ENCODE measurements at regions not wholly inside any gene's neighbourhood (a gene's known extent, or its start where the extent isn't known, plus 50 kb on each side); places are given as distances from the start of the nearest gene placed in this dataset.

DNA sequence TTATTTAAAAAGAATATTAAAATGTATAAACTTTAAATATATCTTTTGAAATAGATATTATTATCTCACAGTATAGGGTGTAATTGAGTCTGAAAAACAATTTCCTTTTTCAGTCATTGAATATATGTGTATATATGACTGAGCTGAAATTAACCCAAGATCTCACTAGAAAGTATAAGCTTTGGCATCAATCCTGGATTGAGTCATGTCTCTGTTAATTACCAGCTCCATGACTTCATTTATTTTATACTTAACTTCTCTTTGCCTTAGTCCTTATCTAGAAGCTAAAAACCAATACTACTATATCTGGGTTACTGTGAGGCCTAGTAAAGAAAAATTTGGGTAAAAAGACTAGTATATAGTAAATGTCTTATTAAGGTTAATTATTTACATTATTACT is 1020.3 kb downstream of the LRFN5 start:
- TF ChIP-seq, protein P1, sequence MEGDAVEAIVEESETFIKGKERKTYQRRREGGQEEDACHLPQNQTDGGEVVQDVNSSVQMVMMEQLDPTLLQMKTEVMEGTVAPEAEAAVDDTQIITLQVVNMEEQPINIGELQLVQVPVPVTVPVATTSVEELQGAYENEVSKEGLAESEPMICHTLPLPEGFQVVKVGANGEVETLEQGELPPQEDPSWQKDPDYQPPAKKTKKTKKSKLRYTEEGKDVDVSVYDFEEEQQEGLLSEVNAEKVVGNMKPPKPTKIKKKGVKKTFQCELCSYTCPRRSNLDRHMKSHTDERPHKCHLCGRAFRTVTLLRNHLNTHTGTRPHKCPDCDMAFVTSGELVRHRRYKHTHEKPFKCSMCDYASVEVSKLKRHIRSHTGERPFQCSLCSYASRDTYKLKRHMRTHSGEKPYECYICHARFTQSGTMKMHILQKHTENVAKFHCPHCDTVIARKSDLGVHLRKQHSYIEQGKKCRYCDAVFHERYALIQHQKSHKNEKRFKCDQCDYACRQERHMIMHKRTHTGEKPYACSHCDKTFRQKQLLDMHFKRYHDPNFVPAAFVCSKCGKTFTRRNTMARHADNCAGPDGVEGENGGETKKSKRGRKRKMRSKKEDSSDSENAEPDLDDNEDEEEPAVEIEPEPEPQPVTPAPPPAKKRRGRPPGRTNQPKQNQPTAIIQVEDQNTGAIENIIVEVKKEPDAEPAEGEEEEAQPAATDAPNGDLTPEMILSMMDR (IDR thresholded peaks at IDR 0.05), result no peak
- TF ChIP-seq POLR2A (IDR thresholded peaks at IDR 0.05) (no peak), EP300 (IDR thresholded peaks at IDR 0.05) (no peak)
